K562 (cell line): ENCODE measurements at regions not wholly inside any gene's neighbourhood (a gene's known extent, or its start where the extent isn't known, plus 50 kb on each side); places are given as distances from the start of the nearest gene placed in this dataset.

ENCODE experiments used
- GTF2F1 ChIP-seq: IDR thresholded peaks from 2 replicates; pipeline ENCODE4 v1.6.1; 2011; ENCODE audit warnings: low read depth, low read length, improper control_type of control experiment
- PRPF4 ChIP-seq: fragments of 200-400 bp; formaldehyde crosslinking; IDR thresholded peaks from one replicate; pipeline ENCODE4 v1.6.1; 2017; ENCODE audit warnings: low read length, low read depth, mild to moderate bottlenecking; ENCODE audit not compliant: insufficient read depth, poor library complexity, severe bottlenecking

GRCh38 chr13:73450583-73450982 is 391.8 kb downstream of the KLF5 start:
- TF ChIP-seq PRPF4 (no peak), GTF2F1 (no peak)
